LNCaP clone FGC (cell line): ENCODE measurements at regions not wholly inside any gene's neighbourhood (a gene's known extent, or its start where the extent isn't known, plus 50 kb on each side); places are given as distances from the start of the nearest gene placed in this dataset.

Experiments
- DNase-seq: peaks from one replicate; pipeline ENCODE4 v3.0.0-alpha.2; 2011; ENCODE audit warnings: low read depth
- H3K4me3 ChIP-seq: 2 replicates; pipeline ENCODE4 v1.5.1; 2011; ENCODE audit warnings: mild to moderate bottlenecking, low read depth, low read length, control low read depth
- CTCF ChIP-seq: IDR thresholded peaks from 2 replicates; pipeline ENCODE4 v1.5.1; 2012; ENCODE audit warnings: mild to moderate bottlenecking; ENCODE audit not compliant: control insufficient read depth, insufficient read depth; ENCODE audit errors: extremely low read depth

- H3K4me3 ChIP-seq: no peak overlapping the region
- DNase-seq: no peak
- TF ChIP-seq CTCF: no peak
Observed at GRCh38 chr9:135254176-135255032, 166.9 kb downstream of the OLFM1 start.

- no peak for TF ChIP-seq CTCF
- no peak for DNase-seq
Observed at GRCh38 chr9:135255033-135255840, 167.8 kb downstream of the OLFM1 start.

GRCh38 chr9:135255841-135256580, 168.5 kb downstream of the OLFM1 start:
- no peak for TF ChIP-seq CTCF
- H3K4me3 ChIP-seq: no peak overlapping the region
- no peak for DNase-seq

More at GRCh38 chr9:135255033-135255840, 167.8 kb downstream of the OLFM1 start:
- H3K4me3 ChIP-seq: no peak overlapping the region

GRCh38 chr9:135256581-135257354, 169.3 kb downstream of the OLFM1 start:
- no peak for DNase-seq
- no peak for TF ChIP-seq CTCF
- H3K4me3 ChIP-seq: no peak overlapping the region

GRCh38 chr9:135258461-135258860, 171.0 kb downstream of the OLFM1 start:
- TF ChIP-seq CTCF: no peak
- DNase-seq: no peak

GRCh38 chr9:135259273-135259672, 171.8 kb downstream of the OLFM1 start:
- H3K4me3 ChIP-seq: no peak overlapping the region
- TF ChIP-seq CTCF: no peak
- DNase-seq: no peak

More at GRCh38 chr9:135258461-135258860, 171.0 kb downstream of the OLFM1 start:
- H3K4me3 ChIP-seq: no peak overlapping the region
